Mucosa of rectum (tissue), 2 donors: ENCODE measurements at regions not wholly inside any gene's neighbourhood (a gene's known extent, or its start where the extent isn't known, plus 50 kb on each side); places are given as distances from the start of the nearest gene placed in this dataset.

ENCODE experiments used
- H3K27ac ChIP-seq, 2 donors: one replicate each; pipeline ENCODE4 v1.7.0; 2013; ENCODE audit warnings: inconsistent platforms in 2 of 2, low read depth in 2 of 2, low read length in 2 of 2
- H3K27me3 ChIP-seq, 2 donors: one replicate each; pipeline ENCODE4 v1.7.0; 2013; ENCODE audit warnings: low read length in 2 of 2; ENCODE audit not compliant: control insufficient read depth in 2 of 2, insufficient read depth in 2 of 2
- H3K36me3 ChIP-seq, 2 donors: one replicate each; pipeline ENCODE4 v1.7.0; 2013; ENCODE audit warnings: low read length in 2 of 2; ENCODE audit not compliant: control insufficient read depth in 2 of 2, insufficient read depth in 2 of 2
- H3K4me1 ChIP-seq, 2 donors: one replicate each; pipeline ENCODE4 v1.7.0; 2013; ENCODE audit warnings: low read length in 2 of 2, mild to moderate bottlenecking in 1 of 2; ENCODE audit not compliant: control insufficient read depth in 2 of 2, insufficient read depth in 2 of 2
- H3K4me3 ChIP-seq, 2 donors: one replicate each; pipeline ENCODE4 v1.7.0; 2013; ENCODE audit warnings: low read length in 2 of 2
- H3K9ac ChIP-seq, 2 donors: one replicate each; pipeline ENCODE4 v1.7.0; 2013; ENCODE audit warnings: low read length in 2 of 2, low read depth in 1 of 2, mild to moderate bottlenecking in 1 of 2
- H3K9me3 ChIP-seq, 2 donors: one replicate each; pipeline ENCODE4 v1.7.0; 2013; ENCODE audit warnings: low read length in 2 of 2; ENCODE audit not compliant: control insufficient read depth in 2 of 2
- donor health status: healthy.
- donor health status: Normal muscosa, but diverticular disease.

DNA sequence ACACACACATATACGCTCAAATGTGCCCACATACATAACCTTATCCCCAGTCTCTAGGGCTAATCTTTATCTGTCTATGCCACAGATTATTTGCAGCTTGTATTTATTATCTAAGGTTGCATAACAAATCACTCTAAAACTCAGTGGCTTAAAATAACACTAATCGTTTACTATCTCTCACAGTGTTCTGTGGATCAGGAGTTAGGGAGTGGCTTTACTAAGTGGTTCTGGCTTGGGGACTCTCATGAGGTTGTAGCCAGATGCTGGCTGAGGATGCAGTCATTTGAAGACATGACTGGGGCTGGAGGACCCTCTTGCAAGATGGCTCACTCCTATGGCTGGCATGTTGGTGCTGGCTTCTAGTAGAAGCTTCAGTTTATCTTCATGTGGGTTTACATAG lies 68.5 kb upstream of the LNX1 start:
- Histone ChIP-seq H3K9ac (no peak overlapping the region), H3K27ac (no peak overlapping the region), H3K36me3 (no peaks in the 10 kb centered on the region), H3K9me3 (no peaks in the 10 kb centered on the region), H3K4me1 (no peaks in the 10 kb centered on the region), H3K27me3 (no peaks in the 10 kb centered on the region), H3K4me3 (no peak overlapping the region)

DNA sequence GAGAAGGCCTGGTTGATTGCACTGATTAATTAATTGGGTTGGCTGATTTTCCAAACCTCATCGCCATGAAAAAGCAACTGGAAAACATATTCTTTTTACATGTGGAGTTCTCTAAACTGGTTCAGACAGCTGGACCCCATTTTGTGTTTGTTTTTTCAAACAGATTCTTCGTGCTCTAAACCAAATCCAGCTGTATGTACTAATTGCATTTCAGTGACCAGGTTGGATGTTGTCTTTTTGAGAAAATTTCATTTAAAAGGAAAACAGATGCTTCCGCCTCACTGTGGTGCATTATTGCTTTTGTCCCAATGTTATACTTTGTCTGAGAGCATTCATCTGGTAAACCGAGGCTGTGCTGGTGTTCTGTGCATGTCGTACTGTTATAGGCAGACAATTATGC lies 67.8 kb upstream of the LNX1 start:
- Histone ChIP-seq H3K9me3 (no peaks in the 10 kb centered on the region), H3K27me3 (no peaks in the 10 kb centered on the region), H3K4me3 (no peak overlapping the region), H3K4me1 (no peaks in the 10 kb centered on the region), H3K9ac (no peak overlapping the region), H3K36me3 (no peaks in the 10 kb centered on the region), H3K27ac (no peak overlapping the region)

DNA sequence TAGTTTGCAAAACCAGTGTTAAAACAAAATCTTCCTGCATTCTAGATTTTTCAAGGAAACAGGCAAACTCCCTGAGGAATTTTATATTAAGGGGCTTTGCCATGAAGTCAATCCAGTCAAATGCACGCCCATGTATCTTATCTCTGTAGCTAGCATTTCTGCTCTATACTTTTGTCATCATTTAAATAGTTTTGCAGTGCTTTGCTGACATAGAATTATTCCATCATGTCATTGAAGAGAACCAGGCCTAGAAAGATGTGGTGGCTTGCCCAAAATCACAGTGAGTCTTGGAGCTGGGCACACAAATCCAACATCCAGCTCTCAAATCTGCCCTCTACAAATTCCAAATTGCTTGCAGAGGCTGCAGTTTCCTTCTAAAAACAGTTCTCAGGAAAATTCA lies 66.7 kb upstream of the LNX1 start:
- H3K27ac ChIP-seq: no peak overlapping the region

DNA sequence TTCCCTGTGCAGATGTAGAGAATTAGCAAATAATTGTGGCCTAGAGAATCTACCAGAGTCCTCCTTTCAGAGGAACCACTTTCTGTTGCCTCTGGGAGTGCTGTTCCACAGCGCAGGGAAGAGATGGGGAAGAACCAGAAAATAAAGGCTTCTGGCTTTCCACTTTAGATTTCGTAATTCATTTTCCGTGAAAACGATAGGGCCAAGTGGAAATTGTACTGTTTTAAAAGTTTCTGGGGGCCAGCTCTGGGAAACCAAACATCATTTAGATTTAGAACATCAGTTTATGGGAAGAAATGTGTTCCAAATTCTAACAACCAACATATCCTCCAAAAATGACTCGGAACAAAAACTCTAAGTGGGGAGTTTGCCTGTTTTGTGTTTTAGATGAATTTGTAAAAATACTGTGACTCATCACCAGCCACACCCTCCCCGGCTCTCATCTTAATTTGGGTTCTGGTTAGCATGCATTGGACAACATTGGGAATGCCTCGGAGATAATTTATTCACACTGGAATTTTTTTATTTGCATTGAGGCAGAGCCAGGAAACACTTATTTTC lies 65.2 kb upstream of the LNX1 start:
- no peak overlapping the region for H3K4me3 ChIP-seq
- no peaks in the 10 kb centered on the region for H3K27me3 ChIP-seq
- peaks cover 7 to 18% of the 10 kb centered on the region in 2 donors for H3K4me1 ChIP-seq
- no peaks in the 10 kb centered on the region for H3K9me3 ChIP-seq
- no peak overlapping the region for H3K9ac ChIP-seq
- H3K27ac ChIP-seq: peak overlapping the region in 1 of 2 donors; percentile 38
- H3K36me3 ChIP-seq: no peaks in the 10 kb centered on the region

More for the DNA sequence above, 66.7 kb upstream of the LNX1 start:
- Histone ChIP-seq H3K9ac (no peak overlapping the region), H3K4me3 (no peak overlapping the region), H3K4me1 (peaks cover 0 to 8% of the 10 kb centered on the region in 2 donors), H3K27me3 (no peaks in the 10 kb centered on the region), H3K9me3 (no peaks in the 10 kb centered on the region), H3K36me3 (no peaks in the 10 kb centered on the region)

DNA sequence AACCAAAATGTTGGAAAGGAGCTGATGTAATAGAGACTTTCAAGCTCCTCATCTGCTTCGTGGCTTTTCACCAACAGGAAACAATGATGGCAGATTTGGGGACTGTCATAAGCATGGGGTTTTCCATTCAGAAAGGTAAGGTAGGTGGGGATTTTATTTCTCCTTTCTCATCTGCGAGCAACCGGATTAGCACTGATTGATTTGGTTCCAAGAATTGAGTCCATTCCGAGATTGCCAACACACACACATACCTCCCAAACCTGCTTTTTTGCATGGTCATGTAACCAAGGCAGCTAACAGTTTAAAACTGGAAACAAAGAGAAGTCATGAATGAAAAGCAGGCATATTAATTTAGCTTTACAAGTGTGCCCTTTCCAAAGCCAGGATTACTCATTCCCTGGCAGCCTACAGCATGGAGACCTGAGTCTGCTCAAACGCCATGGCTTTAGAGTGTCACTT lies 63.0 kb upstream of the LNX1 start:
- H3K27ac ChIP-seq: peak overlapping the region in 1 of 2 donors; percentile 17
- H3K36me3 ChIP-seq: no peaks in the 10 kb centered on the region
- no peak overlapping the region for H3K9ac ChIP-seq
- peaks cover 8 to 34% of the 10 kb centered on the region in 2 donors for H3K4me1 ChIP-seq
- H3K4me3 ChIP-seq: no peak overlapping the region
- H3K27me3 ChIP-seq: no peaks in the 10 kb centered on the region
- no peaks in the 10 kb centered on the region for H3K9me3 ChIP-seq

DNA sequence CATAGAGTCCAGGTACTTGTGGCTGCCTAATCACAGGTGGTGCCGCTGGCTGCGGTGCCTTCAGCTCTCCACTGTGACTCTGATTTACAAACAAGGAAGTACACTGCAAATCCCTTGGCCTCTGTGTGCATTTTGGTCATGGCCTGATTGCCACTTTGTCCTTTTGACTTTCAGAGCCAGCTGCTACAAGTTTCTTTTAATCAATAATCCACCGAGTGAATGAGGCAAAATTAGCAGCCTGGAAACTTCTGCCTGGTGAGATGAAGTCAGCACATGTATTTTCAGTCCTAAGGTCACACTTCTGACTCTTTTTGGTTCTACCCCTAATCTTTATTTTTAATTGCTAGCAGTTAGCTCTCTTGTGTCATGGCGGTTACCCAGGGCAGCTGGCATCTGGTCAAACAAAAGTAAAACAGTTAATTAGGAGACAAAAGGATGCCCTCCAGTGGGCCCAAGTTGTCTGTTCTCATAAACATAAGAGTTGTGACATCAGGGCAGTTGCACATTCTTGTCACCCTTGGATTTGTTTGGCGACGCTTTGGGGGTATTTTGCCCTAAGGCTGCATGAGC lies 62.3 kb upstream of the LNX1 start:
- Histone ChIP-seq H3K27me3 (no peaks in the 10 kb centered on the region), H3K4me1 (peaks cover 8 to 34% of the 10 kb centered on the region in 2 donors), H3K9me3 (no peaks in the 10 kb centered on the region), H3K4me3 (no peak overlapping the region), H3K9ac (no peak overlapping the region), H3K36me3 (no peaks in the 10 kb centered on the region), H3K27ac (peak overlapping the region; percentile 48 to 66)

DNA sequence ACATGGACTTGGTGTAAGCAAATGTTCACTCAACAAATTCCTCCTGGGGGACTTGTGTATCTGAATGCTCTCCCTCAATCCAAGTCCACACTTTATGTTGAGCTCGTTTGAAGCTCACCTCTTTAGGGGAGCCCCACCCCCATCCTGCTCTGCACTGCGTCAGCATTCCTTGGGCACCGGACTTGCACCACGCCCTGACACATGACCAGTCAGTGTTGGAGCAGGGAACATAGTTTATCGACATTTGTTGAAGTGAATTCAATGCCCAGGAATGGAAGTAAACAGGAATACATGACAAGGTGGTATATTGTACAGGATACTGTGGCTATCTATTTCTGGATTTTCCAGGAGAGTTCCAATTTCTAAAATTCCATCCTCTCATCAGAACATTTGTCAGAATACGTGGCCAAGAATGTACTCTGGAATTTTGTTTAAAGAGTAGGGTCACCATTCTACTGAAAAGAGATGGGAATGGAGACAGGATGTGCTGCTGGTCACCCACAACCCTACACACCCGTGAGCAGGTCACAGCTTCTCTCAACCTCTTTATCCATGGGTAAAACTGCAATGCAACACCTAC lies 60.0 kb upstream of the LNX1 start:
- Histone ChIP-seq H3K9me3 (no peaks in the 10 kb centered on the region), H3K4me1 (peaks cover 8 to 38% of the 10 kb centered on the region in 2 donors), H3K27ac (peak overlapping the region in 1 of 2 donors; percentile 37), H3K9ac (no peak overlapping the region), H3K4me3 (peak overlapping the region in 1 of 2 donors; percentile 1), H3K27me3 (no peaks in the 10 kb centered on the region), H3K36me3 (no peaks in the 10 kb centered on the region)

DNA sequence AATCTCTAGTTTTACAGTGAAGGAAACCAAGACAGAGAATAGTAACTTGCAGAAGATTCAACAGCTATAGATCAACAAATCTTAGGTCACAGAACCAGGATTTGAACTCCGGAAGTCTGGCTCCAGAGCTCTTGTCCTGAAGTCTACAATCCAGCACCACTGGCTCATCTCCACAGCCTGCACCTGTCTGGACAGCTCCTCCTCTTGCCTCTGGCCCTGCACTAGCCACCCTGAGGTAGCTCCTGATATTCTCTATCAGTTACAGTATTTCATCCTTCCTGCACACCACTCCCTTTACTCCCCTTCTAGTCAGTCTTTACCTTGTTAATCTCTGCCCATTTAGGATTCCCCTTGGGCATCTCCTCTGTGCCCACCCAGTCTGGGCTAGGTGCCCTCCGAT lies 58.1 kb upstream of the LNX1 start:
- Histone ChIP-seq H3K4me1 (peaks cover 16 to 54% of the 10 kb centered on the region in 2 donors), H3K4me3 (no peak overlapping the region), H3K9ac (no peak overlapping the region), H3K9me3 (no peaks in the 10 kb centered on the region), H3K27me3 (no peaks in the 10 kb centered on the region), H3K27ac (peak overlapping the region in 1 of 2 donors; percentile 6), H3K36me3 (no peaks in the 10 kb centered on the region)

DNA sequence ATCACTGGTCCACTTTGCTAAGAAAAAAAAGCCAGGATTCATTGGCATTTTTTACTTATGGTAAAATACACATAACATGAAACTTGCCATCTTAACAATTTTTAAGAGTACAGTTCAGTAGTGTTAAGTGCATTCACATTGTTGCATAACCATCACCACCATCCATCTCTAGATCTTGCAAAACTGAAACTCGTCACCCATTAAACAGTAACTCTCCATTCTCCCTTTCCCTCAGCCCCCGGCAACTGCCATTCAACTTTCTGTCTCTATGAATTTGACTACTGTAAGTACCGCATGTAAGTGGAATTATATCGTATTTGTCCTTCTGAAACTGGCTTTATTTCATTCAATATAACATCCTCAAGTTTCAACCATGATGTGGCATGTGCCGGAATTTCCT lies 56.3 kb upstream of the LNX1 start:
- Histone ChIP-seq H3K27ac (no peak overlapping the region), H3K9me3 (no peaks in the 10 kb centered on the region), H3K4me3 (no peak overlapping the region), H3K9ac (no peak overlapping the region), H3K36me3 (no peaks in the 10 kb centered on the region), H3K27me3 (no peaks in the 10 kb centered on the region), H3K4me1 (peaks cover 18 to 45% of the 10 kb centered on the region in 2 donors)

DNA sequence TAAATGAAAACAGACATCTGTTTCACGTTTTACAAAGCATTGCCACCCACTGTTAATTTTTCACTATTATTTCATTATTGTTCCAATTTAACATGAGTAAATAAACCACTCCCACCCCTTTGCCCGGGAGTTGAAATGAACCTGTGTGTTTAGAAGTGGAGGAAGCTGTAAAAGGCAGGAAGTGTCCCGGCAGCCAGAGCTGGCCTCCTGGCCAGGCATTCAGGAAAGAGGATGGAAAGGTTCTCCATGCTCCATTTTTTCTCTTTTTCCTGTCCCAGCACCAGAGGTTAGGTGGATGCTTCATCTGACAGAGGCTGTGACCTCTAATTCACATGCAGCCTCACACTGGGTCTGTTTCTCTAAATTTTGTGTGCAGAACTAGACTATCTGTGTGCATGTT lies 55.5 kb upstream of the LNX1 start:
- Histone ChIP-seq H3K9ac (no peak overlapping the region), H3K9me3 (no peaks in the 10 kb centered on the region), H3K36me3 (no peaks in the 10 kb centered on the region), H3K27ac (peak overlapping the region; percentile 53 to 85), H3K4me1 (peaks cover 13 to 39% of the 10 kb centered on the region in 2 donors), H3K27me3 (no peaks in the 10 kb centered on the region), H3K4me3 (no peak overlapping the region)
